MCF 10A (cell line): ENCODE measurements at regions not wholly inside any gene's neighbourhood (a gene's known extent, or its start where the extent isn't known, plus 50 kb on each side); places are given as distances from the start of the nearest gene placed in this dataset.

Experiments used
- BruUV-seq: library from RNA; stranded (reverse); fragments of 400-500 nt; replicated peaks from 2 replicates; lab custom pipeline; 2021; lab: Mats Ljungman, UMichigan
- CTCF ChIA-PET: fragments of 300-600 bp; sonication (Branson Sonifier 250); formaldehyde crosslinking; extraction: SDS; loops from one replicate; lab custom pipeline; 2021; ENCODE audit warnings: antibody characterized with exemption, inconsistent platforms; lab: Yijun Ruan, JAX
- POLR2A ChIA-PET: fragments of 300-600, 350-650 bp; sonication (Branson Sonifier 250); formaldehyde crosslinking; extraction: SDS; loops from one replicate; lab custom pipeline; 2020; ENCODE audit warnings: antibody characterized with exemption, inconsistent platforms; lab: Yijun Ruan, JAX
- DNase-seq: peaks from one replicate; pipeline ENCODE4 v3.0.0-alpha.2; 2018; ENCODE audit not compliant: unreplicated experiment
- H3K27ac Mint-ChIP-seq: one replicate; pipeline ENCODE4 v1.8.0; 2022; ENCODE audit warnings: mild to moderate bottlenecking, low read depth, mixed read lengths; ENCODE audit not compliant: unreplicated experiment
- H3K27me3 Mint-ChIP-seq: one replicate; pipeline ENCODE4 v1.8.0; 2022; ENCODE audit warnings: mixed read lengths; ENCODE audit not compliant: insufficient read depth, unreplicated experiment
- H3K36me3 Mint-ChIP-seq: one replicate; pipeline ENCODE4 v1.8.0; 2022; ENCODE audit warnings: mild to moderate bottlenecking, moderate library complexity, mixed read lengths; ENCODE audit not compliant: insufficient read depth, unreplicated experiment
- H3K4me1 Mint-ChIP-seq: one replicate; pipeline ENCODE4 v1.8.0; 2022; ENCODE audit warnings: mixed read lengths; ENCODE audit not compliant: insufficient read depth, unreplicated experiment
- H3K4me3 Mint-ChIP-seq: one replicate; pipeline ENCODE4 v1.8.0; 2022; ENCODE audit warnings: mild to moderate bottlenecking, moderate library complexity, mixed read lengths; ENCODE audit not compliant: unreplicated experiment
- H3K9me3 Mint-ChIP-seq: one replicate; pipeline ENCODE4 v1.8.0; 2022; ENCODE audit warnings: mixed read lengths; ENCODE audit not compliant: unreplicated experiment
- CTCF ChIP-seq: fragments of 200-600 bp; IDR thresholded peaks from one replicate; pipeline ENCODE4 v1.8.0; 2022; ENCODE audit warnings: antibody characterized with exemption, mild to moderate bottlenecking; ENCODE audit not compliant: unreplicated experiment
- intact Hi-C: fragments of 100-400 bp; cut with micrococcal nuclease; formaldehyde crosslinking; loops from 2 replicates; pipeline ENCODE4 v1.14.1; 2022

DNA sequence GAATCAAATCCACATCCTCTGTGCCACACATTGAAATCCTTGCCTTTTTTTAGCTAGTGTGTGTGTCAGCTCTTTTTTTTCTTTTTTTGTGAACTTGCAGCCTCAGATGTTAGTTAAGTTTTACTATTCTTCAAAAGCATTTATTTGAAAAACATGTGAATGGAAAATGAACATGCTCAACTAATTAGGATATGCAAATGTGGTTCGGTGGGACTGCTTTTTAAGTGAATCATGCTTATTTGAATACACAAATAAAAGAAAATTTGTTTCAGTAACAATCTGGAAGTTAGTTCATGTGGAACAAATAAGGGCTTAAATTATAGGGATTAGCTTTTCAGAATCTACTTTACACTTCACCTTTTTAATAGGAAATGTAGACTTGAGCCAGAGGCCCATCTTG lies 751.5 kb upstream of the FAM241A start:
- ChIA-PET CTCF (interaction anchor here (0.6 to 0.7 kb wide), 2 partner anchors 9 to 111 kb away, joined by 3 to 4 read pairs; no protein-coding TSS in a partner anchor), POLR2A (no interaction called here)
- Mint-ChIP-seq H3K36me3 (no peaks in the 10 kb centered on the region), H3K4me1 (no peaks in the 10 kb centered on the region), H3K4me3 (no peak overlapping the region), H3K27ac (no peak overlapping the region), H3K27me3 (no peaks in the 10 kb centered on the region), H3K9me3 (no peaks in the 10 kb centered on the region)
- intact Hi-C loops = no loop called here
- no TSS peak for BruUV-seq
- no peak for DNase-seq
- no peak for TF ChIP-seq CTCF

DNA sequence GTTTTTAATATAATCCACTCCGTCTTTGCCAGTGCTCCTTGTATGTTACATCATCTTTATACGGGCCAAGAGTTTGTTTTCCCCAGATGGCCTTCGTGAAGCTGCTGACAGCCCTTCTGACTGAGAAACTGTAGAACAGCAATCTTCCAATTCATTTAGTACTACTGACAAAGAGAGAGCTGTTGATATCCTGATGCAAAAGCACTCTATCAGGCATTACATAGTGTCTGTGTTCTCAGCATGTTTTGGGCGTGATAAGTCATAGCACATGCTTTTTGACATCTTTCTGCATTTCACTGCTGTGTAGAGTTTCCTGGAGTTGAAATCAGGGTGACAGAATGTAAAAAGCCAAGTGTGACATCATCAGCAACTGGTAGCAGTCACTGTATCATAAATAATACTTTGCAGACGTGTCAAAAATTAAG lies 746.3 kb upstream of the FAM241A start:
- peaks cover 8% of the 10 kb centered on the region for H3K4me1 Mint-ChIP-seq
- no peak for TF ChIP-seq CTCF
- no peaks in the 10 kb centered on the region for H3K36me3 Mint-ChIP-seq

GRCh38 chr4:111399623-111400022 lies 745.6 kb upstream of the FAM241A start:
- BruUV-seq = no TSS peak
- H3K27me3 Mint-ChIP-seq = no peaks in the 10 kb centered on the region
- H3K36me3 Mint-ChIP-seq = no peaks in the 10 kb centered on the region
- POLR2A ChIA-PET = interaction anchor here (0.7 kb wide), 1 partner anchor 51 kb away, joined by 4 read pairs; no protein-coding TSS in a partner anchor
- H3K4me3 Mint-ChIP-seq = no peak overlapping the region
- TF ChIP-seq CTCF = no peak
- no peaks in the 10 kb centered on the region for H3K9me3 Mint-ChIP-seq
- DNase-seq = no peak
- CTCF ChIA-PET = interaction anchor here (1.6 kb wide), 1 partner anchor 264 kb away, joined by 3 read pairs; no protein-coding TSS in a partner anchor
- no peak overlapping the region for H3K27ac Mint-ChIP-seq
- intact Hi-C loops = no loop called here
- H3K4me1 Mint-ChIP-seq = peaks cover 8% of the 10 kb centered on the region

More for the DNA sequence above, 746.3 kb upstream of the FAM241A start:
- H3K4me3 Mint-ChIP-seq = no peak overlapping the region
- ChIA-PET CTCF (interaction anchor here (0.6 to 1.6 kb wide), 2 partner anchors 263 to 1167 kb away, joined by 3 to 4 read pairs; no protein-coding TSS in a partner anchor), POLR2A (no interaction called here)
- intact Hi-C loops = no loop called here
- no peak overlapping the region for H3K27ac Mint-ChIP-seq
- no peaks in the 10 kb centered on the region for H3K27me3 Mint-ChIP-seq
- no peaks in the 10 kb centered on the region for H3K9me3 Mint-ChIP-seq
- BruUV-seq = no TSS peak
- no peak for DNase-seq

DNA sequence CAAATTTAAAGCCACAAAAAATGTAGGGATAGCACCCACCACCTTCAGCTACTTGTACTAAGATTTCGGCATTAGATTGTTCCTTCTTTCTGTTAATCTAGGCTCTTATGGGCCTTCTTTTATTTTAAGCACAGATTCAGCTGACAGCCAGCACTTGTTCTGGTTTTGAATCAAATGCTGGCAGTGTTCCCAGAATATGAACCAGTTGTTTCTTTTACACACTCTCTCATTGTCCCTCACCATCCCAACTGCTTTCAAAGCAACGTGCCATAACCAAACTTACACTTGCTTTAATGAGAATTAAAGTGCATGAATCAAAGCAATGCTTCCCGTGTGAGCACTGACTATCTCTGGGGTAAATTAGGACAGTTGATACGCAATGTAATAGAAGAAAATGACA lies 744.5 kb upstream of the FAM241A start:
- Mint-ChIP-seq H3K36me3 (no peaks in the 10 kb centered on the region), H3K4me1 (peaks cover 8% of the 10 kb centered on the region), H3K27ac (no peak overlapping the region), H3K27me3 (no peaks in the 10 kb centered on the region), H3K9me3 (no peaks in the 10 kb centered on the region), H3K4me3 (no peak overlapping the region)
- no peak for TF ChIP-seq CTCF
- CTCF ChIA-PET = no interaction called here
- peak; percentile 58 for DNase-seq
- intact Hi-C loops = no loop called here
- no TSS peak for BruUV-seq
- POLR2A ChIA-PET = interaction anchor here (1.7 kb wide), 1 partner anchor 15 kb away, joined by 5 read pairs; no protein-coding TSS in a partner anchor
